H1 (cell line): ENCODE measurements at regions not wholly inside any gene's neighbourhood (a gene's known extent, or its start where the extent isn't known, plus 50 kb on each side); places are given as distances from the start of the nearest gene placed in this dataset.

Source experiments
- CTCF ChIA-PET: fragments of 300-600 bp; sonication (Branson Sonifier 250); formaldehyde crosslinking; loops from one replicate; lab custom pipeline; 2021; ENCODE audit not compliant: partially characterized antibody; lab: Charles Lee
- POLR2A ChIA-PET: fragments of 300-600 bp; sonication (Branson Sonifier 250); formaldehyde crosslinking; loops from one replicate; lab custom pipeline; 2021; ENCODE audit warnings: inconsistent platforms; ENCODE audit not compliant: partially characterized antibody; lab: Charles Lee
- DNase-seq, 2 experiments: peaks; one replicate each; pipeline versions ENCODE4 v3.0.0 to v3.0.0-alpha.2; 2010 to 2022; ENCODE audit warnings: low spot score in 2 of 2, low read depth in 1 of 2, mixed read lengths in 1 of 2
- FAIRE-seq: peaks from 2 replicates; lab custom pipeline; 2011; peaks lifted over from hg19 to GRCh38; lab: Jason Lieb, UNC
- H2AFZ ChIP-seq: 2 replicates; pipeline ENCODE4 v1.8.1; 2012; ENCODE audit warnings: low read length, inconsistent platforms
- H2AK5ac ChIP-seq: 2 replicates; pipeline ENCODE4 v1.6.1; 2013; ENCODE audit warnings: low read depth, low read length
- H2BK120ac ChIP-seq: replicated peaks from 2 replicates; pipeline ENCODE3; 2013; ENCODE audit warnings: low read depth, low read length, inconsistent platforms
- H2BK12ac ChIP-seq: 2 replicates; pipeline ENCODE4 v1.6.1; 2013; ENCODE audit warnings: low read depth, low read length
- H2BK15ac ChIP-seq: 2 replicates; pipeline ENCODE4 v1.6.1; 2013; ENCODE audit warnings: low read length
- H2BK20ac ChIP-seq: 2 replicates; pipeline ENCODE4 v1.6.1; 2013; ENCODE audit warnings: low read length
- H2BK5ac ChIP-seq: 2 replicates; pipeline ENCODE4 v1.6.1; 2013; ENCODE audit warnings: low read depth, low read length
- H3K14ac ChIP-seq: 2 replicates; pipeline ENCODE4 v1.6.1; 2013; ENCODE audit warnings: inconsistent platforms; ENCODE audit not compliant: insufficient read length
- H3K18ac ChIP-seq: 2 replicates; pipeline ENCODE4 v1.6.1; 2013; ENCODE audit warnings: low read length; ENCODE audit errors: extremely low read depth
- H3K23ac ChIP-seq: 2 replicates; pipeline ENCODE4 v1.6.1; 2013; ENCODE audit warnings: inconsistent platforms; ENCODE audit not compliant: insufficient read length
- H3K23me2 ChIP-seq: 2 replicates; pipeline ENCODE4 v1.6.1; 2013; ENCODE audit warnings: low read depth, low read length
- H3K27ac ChIP-seq: 2 replicates; pipeline ENCODE4 v1.6.1; 2011; ENCODE audit warnings: low read depth, low read length, inconsistent platforms
- H3K27me3 ChIP-seq, 4 experiments: replicated peaks in 1 of 4; 1 replicate in 1 of 4; 2 replicates in 3 of 4; pipeline versions ENCODE4 v1.6.1 to v1.8.1; 2011 to 2013; ENCODE audit warnings: low read length in 3 of 4, mild to moderate bottlenecking in 3 of 4, inconsistent platforms in 2 of 4, mixed read lengths in 2 of 4, moderate library complexity in 1 of 4; ENCODE audit not compliant: control insufficient read depth in 3 of 4, insufficient read depth in 3 of 4; ENCODE audit errors: extremely low read depth in 1 of 4
- H3K36me3 ChIP-seq, 4 experiments: 2 replicates each; pipeline versions ENCODE4 v1.6.1 to v1.8.1; 2011 to 2013; ENCODE audit warnings: mild to moderate bottlenecking in 4 of 4, low read length in 3 of 4, moderate library complexity in 2 of 4, control low read depth in 1 of 4, inconsistent platforms in 1 of 4; ENCODE audit not compliant: insufficient read depth in 4 of 4, control insufficient read depth in 2 of 4
- H3K4ac ChIP-seq: replicated peaks from 2 replicates; pipeline ENCODE3; 2013; ENCODE audit warnings: low read length, low read depth, mixed read lengths, inconsistent platforms; ENCODE audit not compliant: insufficient read length
- H3K4me1 ChIP-seq, 4 experiments: replicated peaks in 1 of 4; 1 replicate in 1 of 4; 2 replicates in 3 of 4; pipeline versions ENCODE4 v1.6.1 to v1.8.1; 2011 to 2013; ENCODE audit warnings: low read length in 3 of 4, inconsistent platforms in 2 of 4, mixed read lengths in 1 of 4; ENCODE audit not compliant: insufficient read depth in 4 of 4, control insufficient read depth in 3 of 4
- H3K4me2 ChIP-seq, 2 experiments: 2 replicates each; pipeline versions ENCODE4 v1.6.1 to v1.8.1; 2011 to 2013; ENCODE audit warnings: low read depth in 2 of 2, low read length in 2 of 2, control low read depth in 1 of 2, inconsistent platforms in 1 of 2, mild to moderate bottlenecking in 1 of 2; ENCODE audit not compliant: insufficient read depth in 1 of 2
- H3K4me3 ChIP-seq, 4 experiments: fragments of 200-600, 300-600 bp in 1 of 4; sonication (generic), shearing (Covaris generic), sonication (Bioruptor Twin) in 1 of 4; 2 replicates each; pipeline versions ENCODE4 v1.5.1 to v1.8.1; 2011 to 2016; ENCODE audit warnings: low read length in 4 of 4, low read depth in 3 of 4, control low read depth in 2 of 4, inconsistent platforms in 2 of 4, mild to moderate bottlenecking in 2 of 4, mixed read lengths in 1 of 4, moderate library complexity in 1 of 4; ENCODE audit not compliant: insufficient read depth in 2 of 4; ENCODE audit errors: extremely low read depth in 1 of 4
- H3K56ac ChIP-seq: replicated peaks from 2 replicates; pipeline ENCODE3; 2013; ENCODE audit warnings: low read depth, mild to moderate bottlenecking, mixed read lengths, low read length, inconsistent platforms; ENCODE audit not compliant: insufficient read length
- H3K79me1 ChIP-seq: 2 replicates; pipeline ENCODE4 v1.6.1; 2013; ENCODE audit warnings: low read depth, low read length, control low read depth
- H3K79me2 ChIP-seq, 2 experiments: 2 replicates each; pipeline versions ENCODE4 v1.6.1 to v1.8.1; 2012 to 2013; ENCODE audit warnings: low read length in 2 of 2, mild to moderate bottlenecking in 2 of 2, inconsistent platforms in 1 of 2; ENCODE audit not compliant: insufficient read depth in 2 of 2, control insufficient read depth in 1 of 2
- H3K9ac ChIP-seq, 4 experiments: replicated peaks in 1 of 4; 1 replicate in 1 of 4; 2 replicates in 3 of 4; pipeline versions ENCODE4 v1.6.1 to v1.8.1; 2011 to 2013; ENCODE audit warnings: low read depth in 3 of 4, low read length in 3 of 4, control low read depth in 2 of 4, mild to moderate bottlenecking in 2 of 4, moderate library complexity in 2 of 4, inconsistent platforms in 1 of 4; ENCODE audit errors: extremely low read depth in 1 of 4
- H3K9me3 ChIP-seq, 2 experiments: 2 replicates each; pipeline versions ENCODE4 v1.6.1 to v1.8.1; 2012 to 2013; ENCODE audit warnings: mild to moderate bottlenecking in 2 of 2, moderate library complexity in 2 of 2, control low read depth in 1 of 2, inconsistent platforms in 1 of 2, low read depth in 1 of 2, low read length in 1 of 2, mixed read lengths in 1 of 2; ENCODE audit not compliant: insufficient read depth in 2 of 2
- H4K20me1 ChIP-seq, 2 experiments: replicated peaks in 1 of 2; 2 replicates each; pipeline versions ENCODE3 to v1.8.1; 2011 to 2013; ENCODE audit warnings: inconsistent platforms in 2 of 2, low read length in 2 of 2, mild to moderate bottlenecking in 1 of 2; ENCODE audit not compliant: insufficient read depth in 2 of 2, control insufficient read depth in 1 of 2
- H4K5ac ChIP-seq: 2 replicates; pipeline ENCODE4 v1.6.1; 2013; ENCODE audit warnings: low read length, low read depth, mixed read lengths, inconsistent platforms; ENCODE audit not compliant: insufficient read length
- H4K8ac ChIP-seq: 2 replicates; pipeline ENCODE4 v1.8.0; 2013; ENCODE audit warnings: mild to moderate bottlenecking, moderate library complexity, low read length, inconsistent platforms; ENCODE audit not compliant: insufficient read depth; ENCODE audit errors: extremely low read depth
- H4K91ac ChIP-seq: replicated peaks from 2 replicates; pipeline ENCODE3; 2013; ENCODE audit warnings: low read length, mixed read lengths, inconsistent platforms; ENCODE audit not compliant: insufficient read length
- E2F6 ChIP-seq: IDR thresholded peaks from 2 replicates; pipeline ENCODE4 v1.6.1; 2012; ENCODE audit warnings: inconsistent platforms
- NANOG ChIP-seq: IDR thresholded peaks from 2 replicates; pipeline ENCODE4 v1.6.1; 2011; ENCODE audit warnings: low read length, low read depth, mild to moderate bottlenecking, inconsistent platforms; ENCODE audit not compliant: insufficient read depth, poor library complexity, severe bottlenecking
- POU5F1 ChIP-seq: IDR thresholded peaks from 2 replicates; pipeline ENCODE4 v1.6.1; 2011; ENCODE audit warnings: low read depth, mild to moderate bottlenecking, low read length, moderate library complexity
- RXRA ChIP-seq: IDR thresholded peaks from 2 replicates; pipeline ENCODE4 v1.6.1; 2011; ENCODE audit warnings: low read depth, mild to moderate bottlenecking, low read length, moderate library complexity; ENCODE audit not compliant: insufficient read depth
- SP4 ChIP-seq: IDR thresholded peaks from 2 replicates; pipeline ENCODE4 v1.6.1; 2012; ENCODE audit warnings: low read length, inconsistent platforms
- WGBS, 2 experiments: shearing (Covaris generic) in 1 of 2; methylation state at CpG; one replicate each; pipeline versions ENCODE4 v1.1.6 to v1.1.7; 2013 to 2015; ENCODE audit warnings: low lambda C conversion rate in 2 of 2, mixed read lengths in 2 of 2, inconsistent platforms in 1 of 2, low coverage in 1 of 2, missing lambda C conversion rate in 1 of 2; ENCODE audit not compliant: insufficient replicate concordance in 2 of 2, insufficient coverage in 1 of 2, insufficient read length in 1 of 2; ENCODE audit errors: extremely low coverage in 1 of 2, missing lambda C conversion rate in 1 of 2; 5-methylcytosine and 5-hydroxymethylcytosine counted together

GRCh38 chr20:30286157-30286556 lies 971.3 kb upstream of the DEFB115 start:
- WGBS, 2 experiments, result 83% methylated on average over 6 of the region's 15 CpGs; no CpG with 5 or more reads in 1 of the 2 experiments

More at GRCh38 chr20:30286157-30286556, 971.3 kb upstream of the DEFB115 start:
- Histone ChIP-seq H2AK5ac (no peak overlapping the region), H2BK120ac (no peak overlapping the region), H3K9me3 (peaks cover 24 to 78% of the 10 kb centered on the region in 2 experiments), H3K4me2 (no peak overlapping the region), H4K5ac (no peak overlapping the region), H2BK12ac (no peak overlapping the region), H3K18ac (no peak overlapping the region), H3K36me3 (no peaks in the 10 kb centered on the region; a peak in 1 of 8 replicates), H3K79me1 (no peaks in the 10 kb centered on the region), H2BK5ac (no peak overlapping the region), H3K27me3 (no peaks in the 10 kb centered on the region), H3K4me3 (no peak overlapping the region), H2BK20ac (no peak overlapping the region), H3K23me2 (no peaks in the 10 kb centered on the region), H3K9ac (no peak overlapping the region), H3K14ac (no peak overlapping the region), H4K91ac (no peak overlapping the region), H3K23ac (no peak overlapping the region), H3K27ac (no peak overlapping the region), H3K56ac (no peak overlapping the region), H3K4me1 (no peaks in the 10 kb centered on the region), H2BK15ac (no peak overlapping the region), H2AFZ (no peak overlapping the region), H3K4ac (no peak overlapping the region), H3K79me2 (no peaks in the 10 kb centered on the region), H4K8ac (no peak overlapping the region), H4K20me1 (no peaks in the 10 kb centered on the region)
- no peak for FAIRE-seq
- POLR2A ChIA-PET, result no interaction called here
- peak in 1 of 2 experiments; percentile 43 for DNase-seq
- TF ChIP-seq POU5F1 (no peak), SP4 (no peak), NANOG (no peak), E2F6 (no peak), RXRA (no peak)
- CTCF ChIA-PET, result no interaction called here
